ENCODE measurements at regions not wholly inside any gene's neighbourhood (a gene's known extent, or its start where the extent isn't known, plus 50 kb on each side); places are given as distances from the start of the nearest gene placed in this dataset.

DNA sequence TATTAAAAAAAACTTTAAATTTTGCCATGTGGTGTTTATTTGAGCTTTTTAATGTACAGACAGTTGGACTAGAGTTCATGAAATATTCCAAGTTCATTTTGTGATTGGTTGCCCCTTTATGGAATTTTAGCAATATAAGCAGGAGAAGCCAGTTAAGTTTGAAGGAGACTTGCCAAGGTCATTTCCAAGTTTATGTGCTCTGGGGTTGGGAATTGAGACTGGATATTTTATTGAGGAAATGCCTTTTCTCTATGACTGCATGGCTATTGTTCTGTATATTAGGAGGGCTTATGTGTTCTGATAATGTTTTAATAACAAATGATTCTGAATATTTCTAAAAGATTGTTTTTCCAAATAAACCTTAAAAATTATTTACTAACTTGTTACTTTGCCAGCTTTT is 67.0 kb upstream of the TCF4 start:
- no peaks in the 10 kb centered on the region for H3K4me1 Mint-ChIP-seq

DNA sequence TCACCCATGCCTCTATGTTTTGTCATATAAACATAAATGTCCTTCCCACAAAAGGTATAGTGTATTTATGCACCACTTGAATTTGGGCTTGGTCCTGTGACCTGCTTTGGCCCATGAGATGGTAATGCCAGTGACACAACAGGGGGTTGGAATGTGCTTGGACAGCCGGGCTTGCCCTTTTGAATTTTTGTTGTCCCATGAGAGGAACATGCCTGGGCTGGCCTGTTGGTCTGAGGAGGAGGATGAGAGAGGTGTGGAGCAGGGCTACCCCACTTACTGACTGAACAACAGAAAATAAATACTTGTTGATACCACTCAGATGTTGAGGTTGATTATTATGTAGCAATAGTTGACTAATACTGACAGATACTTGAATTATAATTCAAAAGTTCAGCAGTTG is 63.2 kb upstream of the TCF4 start:
- peaks cover 0 to 13% (median 0%) of the 10 kb centered on the region in 9 donors for H3K9me3 Mint-ChIP-seq
- POLR2A ChIA-PET, result no interaction called here
- peaks cover 0 to 11% (median 2%) of the 10 kb centered on the region in 5 donors for H3K27me3 Mint-ChIP-seq
- no peak for ATAC-seq
- no peaks in the 10 kb centered on the region for H3K4me1 Mint-ChIP-seq
- no peak overlapping the region for H3K4me3 Mint-ChIP-seq
- no peak for DNase-seq
- H3K36me3 Mint-ChIP-seq, result no peaks in the 10 kb centered on the region
- no peak overlapping the region for H3K27ac Mint-ChIP-seq

More for the DNA sequence above, 67.0 kb upstream of the TCF4 start:
- Mint-ChIP-seq H3K27me3 (peaks cover 0 to 11% (median 2%) of the 10 kb centered on the region in 5 donors), H3K9me3 (peaks cover 0 to 13% (median 0%) of the 10 kb centered on the region in 9 donors), H3K27ac (no peak overlapping the region), H3K36me3 (no peaks in the 10 kb centered on the region), H3K4me3 (no peak overlapping the region)
- ATAC-seq (no peak), DNase-seq (no peak)
- POLR2A ChIA-PET, result no interaction called here

DNA sequence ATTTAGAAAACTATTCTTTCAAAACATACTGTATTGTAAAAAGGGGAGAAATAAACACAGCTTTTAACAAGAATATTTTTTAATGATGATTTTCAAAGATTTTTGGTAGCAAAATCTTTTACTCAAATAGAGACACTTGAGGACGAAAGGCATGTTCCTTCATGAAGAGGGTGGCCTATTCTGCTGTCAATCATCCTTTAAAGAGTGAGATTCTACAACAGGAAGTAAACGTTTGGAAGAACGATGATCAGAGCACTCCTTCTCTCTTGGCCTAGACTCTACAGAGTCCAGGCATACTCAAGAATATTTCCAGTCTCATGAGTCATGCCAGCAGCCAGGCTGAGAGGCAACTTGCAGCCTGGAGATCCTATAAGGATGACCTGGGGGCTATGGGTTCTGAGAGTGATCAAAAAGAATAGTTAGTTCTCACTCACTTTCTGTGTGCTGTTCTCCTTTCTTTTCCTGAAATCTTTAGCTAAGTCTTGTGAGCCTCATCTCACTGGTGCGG is 62.4 kb upstream of the TCF4 start:
- H3K27ac Mint-ChIP-seq, result no peak overlapping the region
- no peak for ATAC-seq
- H3K36me3 Mint-ChIP-seq, result no peaks in the 10 kb centered on the region
- H3K4me1 Mint-ChIP-seq, result no peaks in the 10 kb centered on the region
- H3K9me3 Mint-ChIP-seq, result peaks cover 0 to 13% (median 0%) of the 10 kb centered on the region in 9 donors
- no peak overlapping the region for H3K4me3 Mint-ChIP-seq
- no peak for DNase-seq
- POLR2A ChIA-PET, result no interaction called here
- H3K27me3 Mint-ChIP-seq, result peaks cover 0 to 11% (median 2%) of the 10 kb centered on the region in 5 donors

DNA sequence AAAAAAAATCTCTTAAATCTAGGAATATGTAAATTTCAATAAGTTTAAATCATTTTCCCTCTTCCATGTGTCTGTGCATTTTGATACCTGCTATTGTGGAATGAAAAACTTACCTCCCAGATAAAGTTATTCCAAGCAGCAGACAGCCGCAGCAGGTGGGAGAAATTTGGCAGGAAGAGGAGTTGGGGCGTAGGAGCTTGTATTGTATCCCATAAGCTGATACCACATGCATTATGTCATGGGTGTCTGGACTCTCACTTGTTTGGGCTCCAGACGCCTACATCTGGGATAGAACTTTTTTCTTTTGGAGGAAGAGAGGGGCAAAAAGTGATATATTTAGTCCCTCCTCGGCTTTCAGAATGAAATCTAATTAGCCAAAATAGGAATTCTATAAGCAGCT is 59.3 kb upstream of the TCF4 start:
- POLR2A ChIA-PET, result no interaction called here
- H3K4me3 Mint-ChIP-seq, result no peak overlapping the region
- peaks cover 0 to 13% (median 0%) of the 10 kb centered on the region in 9 donors for H3K9me3 Mint-ChIP-seq
- H3K36me3 Mint-ChIP-seq, result no peaks in the 10 kb centered on the region
- no peak overlapping the region for H3K27ac Mint-ChIP-seq
- no peak for ATAC-seq
- no peaks in the 10 kb centered on the region for H3K4me1 Mint-ChIP-seq
- DNase-seq, result no peak
- H3K27me3 Mint-ChIP-seq, result peaks cover 0 to 11% (median 0%) of the 10 kb centered on the region in 5 donors

DNA sequence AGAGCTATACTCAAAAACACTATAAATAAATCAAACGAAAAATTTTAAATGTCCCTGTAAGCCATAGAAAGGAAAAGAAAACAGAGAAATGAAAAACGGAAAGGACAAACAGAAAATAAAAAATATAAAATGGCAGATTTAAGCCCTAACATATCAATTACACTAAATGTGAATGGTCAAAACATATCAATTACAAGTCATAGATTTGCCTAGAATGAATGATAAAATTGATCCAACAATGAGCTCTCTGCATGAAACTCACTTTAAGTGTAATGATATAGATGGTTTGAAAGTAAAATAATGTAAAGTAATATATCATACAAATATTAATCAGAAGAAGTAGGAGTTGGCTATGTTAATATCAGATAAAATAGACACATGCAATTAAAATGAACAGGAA is 54.2 kb upstream of the TCF4 start:
- Mint-ChIP-seq H3K9me3 (peaks cover 2 to 16% (median 10%) of the 10 kb centered on the region in 9 donors), H3K27me3 (peaks cover 0 to 3% (median 0%) of the 10 kb centered on the region in 5 donors), H3K36me3 (peaks cover 0 to 8% (median 0%) of the 10 kb centered on the region in 3 donors), H3K4me3 (no peak overlapping the region), H3K27ac (no peak overlapping the region), H3K4me1 (no peaks in the 10 kb centered on the region)
- ATAC-seq, result no peak
- POLR2A ChIA-PET, result no interaction called here
- no peak for DNase-seq

DNA sequence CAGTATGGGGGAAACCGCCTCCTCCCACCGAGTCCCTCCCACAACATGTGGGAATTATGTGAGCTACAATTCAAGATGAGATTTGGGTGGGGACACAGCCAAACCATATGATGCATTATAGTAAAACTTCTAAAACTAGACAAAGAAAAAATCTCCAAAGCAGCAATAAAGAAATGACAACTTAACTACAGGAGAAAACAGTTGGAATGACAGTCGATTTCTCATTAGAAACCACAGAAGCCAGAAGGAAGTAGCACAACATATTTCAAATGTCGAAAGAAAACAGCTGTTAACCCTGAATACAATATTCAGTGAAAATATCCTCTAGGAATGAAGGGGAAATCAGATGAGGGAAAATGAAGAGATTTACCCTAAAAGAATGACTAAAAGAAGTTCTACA is 53.5 kb upstream of the TCF4 start:
- DNase-seq (no peak), ATAC-seq (no peak)
- H3K4me1 Mint-ChIP-seq, result no peaks in the 10 kb centered on the region
- no peak overlapping the region for H3K4me3 Mint-ChIP-seq
- peaks cover 0 to 8% (median 0%) of the 10 kb centered on the region in 3 donors for H3K36me3 Mint-ChIP-seq
- H3K27me3 Mint-ChIP-seq, result peaks cover 0 to 3% (median 0%) of the 10 kb centered on the region in 5 donors
- peaks cover 2 to 16% (median 10%) of the 10 kb centered on the region in 9 donors for H3K9me3 Mint-ChIP-seq
- POLR2A ChIA-PET, result interaction anchor here (0.5 kb wide), 1 partner anchor 1725 kb away, joined by 4 read pairs; no protein-coding TSS in a partner anchor
- no peak overlapping the region for H3K27ac Mint-ChIP-seq
